ENCODE measurements at regions not wholly inside any gene's neighbourhood (a gene's known extent, or its start where the extent isn't known, plus 50 kb on each side); places are given as distances from the start of the nearest gene placed in this dataset.

GRCh38 chr2:48144777-48145176, 169.7 kb upstream of the FOXN2 start:
- TF ChIP-seq POLR2A (IDR thresholded peaks at IDR 0.05; ENCODE audit: low read length) (no peak), GATA1 (IDR thresholded peaks at IDR 0.05; ENCODE audit: low read depth, low read length) (no peak)
